ENCODE measurements at regions not wholly inside any gene's neighbourhood (a gene's known extent, or its start where the extent isn't known, plus 50 kb on each side); places are given as distances from the start of the nearest gene placed in this dataset.

- TF ChIP-seq, protein P1, sequence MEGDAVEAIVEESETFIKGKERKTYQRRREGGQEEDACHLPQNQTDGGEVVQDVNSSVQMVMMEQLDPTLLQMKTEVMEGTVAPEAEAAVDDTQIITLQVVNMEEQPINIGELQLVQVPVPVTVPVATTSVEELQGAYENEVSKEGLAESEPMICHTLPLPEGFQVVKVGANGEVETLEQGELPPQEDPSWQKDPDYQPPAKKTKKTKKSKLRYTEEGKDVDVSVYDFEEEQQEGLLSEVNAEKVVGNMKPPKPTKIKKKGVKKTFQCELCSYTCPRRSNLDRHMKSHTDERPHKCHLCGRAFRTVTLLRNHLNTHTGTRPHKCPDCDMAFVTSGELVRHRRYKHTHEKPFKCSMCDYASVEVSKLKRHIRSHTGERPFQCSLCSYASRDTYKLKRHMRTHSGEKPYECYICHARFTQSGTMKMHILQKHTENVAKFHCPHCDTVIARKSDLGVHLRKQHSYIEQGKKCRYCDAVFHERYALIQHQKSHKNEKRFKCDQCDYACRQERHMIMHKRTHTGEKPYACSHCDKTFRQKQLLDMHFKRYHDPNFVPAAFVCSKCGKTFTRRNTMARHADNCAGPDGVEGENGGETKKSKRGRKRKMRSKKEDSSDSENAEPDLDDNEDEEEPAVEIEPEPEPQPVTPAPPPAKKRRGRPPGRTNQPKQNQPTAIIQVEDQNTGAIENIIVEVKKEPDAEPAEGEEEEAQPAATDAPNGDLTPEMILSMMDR (conservative IDR thresholded peaks at IDR 0.05; ENCODE audit: low read depth, low read length), result no peak
- no peak for TF ChIP-seq EZH2phosphoT487 (IDR thresholded peaks at IDR 0.05; ENCODE audit: borderline replicate concordance, low read length)
- no peak for TF ChIP-seq EZH2 (IDR thresholded peaks at IDR 0.05; ENCODE audit: low read length, unreplicated experiment)
Measured at GRCh38 chr1:184919892-184920291, 54.4 kb downstream of the NIBAN1 start.
